DOHH2 (cell line): ENCODE measurements at regions not wholly inside any gene's neighbourhood (a gene's known extent, or its start where the extent isn't known, plus 50 kb on each side); places are given as distances from the start of the nearest gene placed in this dataset.

Source experiments
- H3F3A ChIP-seq: fragments of 200-600 bp; sonication (generic), shearing (Covaris generic); 2 replicates; pipeline ENCODE4 v1.6.0; 2016; ENCODE audit warnings: antibody characterized with exemption, mild to moderate bottlenecking; ENCODE audit not compliant: control insufficient read depth, insufficient read depth
- H3K27ac ChIP-seq: fragments of 200-600 bp; sonication (generic); 2 replicates; pipeline ENCODE4 v1.5.1; 2014; ENCODE audit warnings: low read depth, mild to moderate bottlenecking, low read length, moderate library complexity
- H3K27me3 ChIP-seq: fragments of 200-600 bp; sonication (generic); 2 replicates; pipeline ENCODE4 v1.6.1; 2014; ENCODE audit warnings: mild to moderate bottlenecking, low read length, mixed read lengths; ENCODE audit not compliant: control insufficient read depth
- H3K36me3 ChIP-seq: fragments of 200-600 bp; sonication (generic); 2 replicates; pipeline ENCODE4 v1.6.1; 2014; ENCODE audit warnings: mild to moderate bottlenecking, low read length, moderate library complexity, mixed read lengths; ENCODE audit not compliant: control insufficient read depth
- H3K4me1 ChIP-seq: fragments of 200-600 bp; sonication (generic); 2 replicates; pipeline ENCODE4 v1.6.1; 2014; ENCODE audit warnings: mild to moderate bottlenecking, low read length, mixed read lengths; ENCODE audit not compliant: control insufficient read depth
- H3K4me2 ChIP-seq: fragments of 200-600 bp; sonication (generic); 2 replicates; pipeline ENCODE4 v1.6.0; 2014; ENCODE audit warnings: mild to moderate bottlenecking, low read length, moderate library complexity
- H3K4me3 ChIP-seq: fragments of 200-600 bp; sonication (generic); 2 replicates; pipeline ENCODE4 v1.5.1; 2014; ENCODE audit warnings: mild to moderate bottlenecking, low read length, mixed read lengths
- H3K79me2 ChIP-seq: fragments of 200-600 bp; sonication (generic); 2 replicates; pipeline ENCODE4 v1.6.1; 2014; ENCODE audit warnings: mild to moderate bottlenecking, low read length, mixed read lengths; ENCODE audit not compliant: control insufficient read depth
- H3K9me2 ChIP-seq: fragments of 200-600 bp; sonication (generic); replicated peaks from 2 replicates; pipeline ENCODE4 v1.6.1; 2014; ENCODE audit warnings: mild to moderate bottlenecking, low read length, mixed read lengths; ENCODE audit not compliant: control insufficient read depth
- H3K9me3 ChIP-seq: fragments of 200-600 bp; sonication (generic); 2 replicates; pipeline ENCODE4 v1.6.1; 2014; ENCODE audit warnings: antibody characterized with exemption, low read length, mixed read lengths; ENCODE audit not compliant: control insufficient read depth, insufficient read depth
- H4K20me1 ChIP-seq: fragments of 200-600 bp; sonication (generic); 2 replicates; pipeline ENCODE4 v1.6.0; 2014; ENCODE audit warnings: low read depth, mild to moderate bottlenecking, antibody characterized with exemption, low read length, moderate library complexity; ENCODE audit not compliant: control insufficient read depth, insufficient read depth
- EZH2phosphoT487 ChIP-seq: fragments of 200-600 bp; sonication (generic); IDR thresholded peaks from 2 replicates; pipeline ENCODE4 v1.6.1; 2017; ENCODE audit warnings: borderline replicate concordance, mild to moderate bottlenecking, antibody characterized with exemption, low read length, moderate library complexity, mixed read lengths
- TF ChIP-seq, protein P1 (sequence below): fragments of 200-600 bp; sonication (generic); IDR thresholded peaks from one replicate; pipeline ENCODE4 v1.5.1; 2014; ENCODE audit warnings: antibody characterized with exemption, mild to moderate bottlenecking, low read depth, low read length; ENCODE audit not compliant: poor library complexity, severe bottlenecking

DNA sequence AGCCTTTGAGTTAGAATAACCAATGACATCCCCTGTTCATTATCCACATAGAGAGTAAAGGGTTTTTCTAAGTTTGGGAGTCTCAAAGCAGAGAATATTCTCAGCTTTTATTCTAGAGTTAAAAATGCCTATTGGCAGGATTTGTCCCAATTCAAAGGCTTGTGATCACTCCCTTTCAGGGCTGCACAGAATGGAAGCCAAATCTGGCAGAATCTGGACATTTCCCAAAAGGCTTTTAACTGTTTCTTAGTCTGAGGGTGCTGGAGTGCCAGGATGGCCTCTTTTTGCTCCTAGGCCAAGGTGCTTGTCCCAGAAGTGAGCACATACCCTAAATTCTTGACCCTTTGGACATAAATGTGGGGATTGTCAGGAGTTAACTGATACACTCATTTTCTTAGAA lies 556.6 kb downstream of the DOK5 start:
- Histone ChIP-seq H3F3A (no peaks in the 10 kb centered on the region), H3K36me3 (no peaks in the 10 kb centered on the region), H3K4me3 (no peak overlapping the region), H3K9me3 (peaks cover 2% of the 10 kb centered on the region; the same call in 1 of the 2 replicates), H3K9me2 (no peaks in the 10 kb centered on the region), H3K27ac (no peak overlapping the region), H3K79me2 (no peaks in the 10 kb centered on the region), H3K4me1 (no peaks in the 10 kb centered on the region), H3K27me3 (no peaks in the 10 kb centered on the region), H3K4me2 (no peak overlapping the region), H4K20me1 (no peaks in the 10 kb centered on the region)
- TF ChIP-seq, protein P1, sequence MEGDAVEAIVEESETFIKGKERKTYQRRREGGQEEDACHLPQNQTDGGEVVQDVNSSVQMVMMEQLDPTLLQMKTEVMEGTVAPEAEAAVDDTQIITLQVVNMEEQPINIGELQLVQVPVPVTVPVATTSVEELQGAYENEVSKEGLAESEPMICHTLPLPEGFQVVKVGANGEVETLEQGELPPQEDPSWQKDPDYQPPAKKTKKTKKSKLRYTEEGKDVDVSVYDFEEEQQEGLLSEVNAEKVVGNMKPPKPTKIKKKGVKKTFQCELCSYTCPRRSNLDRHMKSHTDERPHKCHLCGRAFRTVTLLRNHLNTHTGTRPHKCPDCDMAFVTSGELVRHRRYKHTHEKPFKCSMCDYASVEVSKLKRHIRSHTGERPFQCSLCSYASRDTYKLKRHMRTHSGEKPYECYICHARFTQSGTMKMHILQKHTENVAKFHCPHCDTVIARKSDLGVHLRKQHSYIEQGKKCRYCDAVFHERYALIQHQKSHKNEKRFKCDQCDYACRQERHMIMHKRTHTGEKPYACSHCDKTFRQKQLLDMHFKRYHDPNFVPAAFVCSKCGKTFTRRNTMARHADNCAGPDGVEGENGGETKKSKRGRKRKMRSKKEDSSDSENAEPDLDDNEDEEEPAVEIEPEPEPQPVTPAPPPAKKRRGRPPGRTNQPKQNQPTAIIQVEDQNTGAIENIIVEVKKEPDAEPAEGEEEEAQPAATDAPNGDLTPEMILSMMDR = no peak
- no peak for TF ChIP-seq EZH2phosphoT487

DNA sequence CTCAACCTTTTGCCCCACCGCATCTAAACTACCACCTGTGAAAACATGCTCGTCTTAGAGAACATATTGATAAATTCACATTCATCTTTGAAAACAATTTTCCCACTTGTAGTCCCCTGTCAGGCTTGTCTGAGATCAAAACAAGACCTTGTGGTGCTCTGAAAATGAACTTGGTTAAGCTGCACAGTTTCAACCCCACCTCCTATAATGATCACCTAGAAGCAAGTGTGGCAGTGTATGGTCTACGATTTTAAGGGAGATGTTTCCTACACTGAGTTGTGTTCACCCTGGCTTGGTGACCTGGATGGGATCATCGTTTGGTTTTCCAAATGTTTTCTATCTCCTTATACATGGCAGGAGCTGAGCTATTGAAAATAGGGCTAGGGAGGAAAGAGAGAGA lies 539.4 kb downstream of the DOK5 start:
- no peaks in the 10 kb centered on the region for H3K4me1 ChIP-seq
- H3K27me3 ChIP-seq = no peaks in the 10 kb centered on the region
- no peaks in the 10 kb centered on the region for H3K36me3 ChIP-seq
- H3K4me2 ChIP-seq = no peak overlapping the region
- H3K9me3 ChIP-seq = no peaks in the 10 kb centered on the region
- no peak overlapping the region for H3K4me3 ChIP-seq
- no peaks in the 10 kb centered on the region for H3K79me2 ChIP-seq
- H3K27ac ChIP-seq = no peak overlapping the region
- no peaks in the 10 kb centered on the region for H3K9me2 ChIP-seq
- H3F3A ChIP-seq = no peaks in the 10 kb centered on the region
- TF ChIP-seq, protein P1 = no peak
- no peak for TF ChIP-seq EZH2phosphoT487
- no peaks in the 10 kb centered on the region for H4K20me1 ChIP-seq

DNA sequence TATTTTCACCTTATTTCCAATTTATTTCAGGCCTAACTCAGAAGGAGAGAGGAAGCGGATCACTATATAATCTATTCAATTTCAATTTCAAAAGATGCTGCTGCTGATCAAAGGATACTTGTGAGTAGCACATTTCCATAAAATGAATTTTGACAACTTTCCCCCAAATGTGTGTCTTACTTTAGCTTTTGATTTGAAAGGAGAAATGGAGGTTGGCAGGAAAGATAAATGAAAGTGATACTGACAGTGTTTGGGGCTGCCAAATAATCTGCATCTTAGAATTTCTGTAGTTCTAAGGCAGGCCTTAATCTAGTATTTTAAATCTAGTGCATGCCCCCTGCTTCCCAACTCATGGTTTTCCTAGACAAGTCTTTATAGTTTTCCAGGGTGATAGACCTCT lies 535.4 kb downstream of the DOK5 start:
- no peaks in the 10 kb centered on the region for H3F3A ChIP-seq
- H3K4me2 ChIP-seq = no peak overlapping the region
- H3K27me3 ChIP-seq = no peaks in the 10 kb centered on the region
- H3K36me3 ChIP-seq = no peaks in the 10 kb centered on the region
- no peak for TF ChIP-seq EZH2phosphoT487
- TF ChIP-seq, protein P1 = no peak
- no peaks in the 10 kb centered on the region for H3K9me3 ChIP-seq
- no peaks in the 10 kb centered on the region for H3K9me2 ChIP-seq
- no peak overlapping the region for H3K27ac ChIP-seq
- no peaks in the 10 kb centered on the region for H3K4me1 ChIP-seq
- no peak overlapping the region for H3K4me3 ChIP-seq
- no peaks in the 10 kb centered on the region for H4K20me1 ChIP-seq
- no peaks in the 10 kb centered on the region for H3K79me2 ChIP-seq

DNA sequence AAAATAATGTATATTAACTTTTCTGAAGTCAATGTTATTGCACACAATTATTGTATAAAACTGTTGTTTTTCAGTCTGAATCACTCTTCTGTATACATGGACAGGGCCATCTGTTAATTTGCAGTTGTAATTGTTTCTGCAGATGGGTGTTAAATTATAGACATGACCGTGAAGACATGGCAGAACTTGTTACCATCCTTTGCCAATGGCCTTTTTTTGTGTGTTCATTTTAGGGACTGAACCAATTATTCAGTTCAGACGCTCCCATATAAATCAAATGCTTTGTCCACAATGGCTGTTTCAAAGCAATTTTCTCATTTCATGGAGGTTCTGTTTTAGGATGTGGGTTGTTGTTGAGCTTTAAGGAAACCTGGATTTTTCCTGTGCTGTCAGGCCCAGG lies 533.7 kb downstream of the DOK5 start:
- H3K4me1 ChIP-seq = no peaks in the 10 kb centered on the region

More for the DNA sequence above, 533.7 kb downstream of the DOK5 start:
- H3K27me3 ChIP-seq = no peaks in the 10 kb centered on the region
- no peaks in the 10 kb centered on the region for H3K9me3 ChIP-seq
- TF ChIP-seq, protein P1 = no peak
- TF ChIP-seq EZH2phosphoT487 = no peak
- no peaks in the 10 kb centered on the region for H3K79me2 ChIP-seq
- H3K4me2 ChIP-seq = no peak overlapping the region
- H3K4me3 ChIP-seq = no peak overlapping the region
- H3K27ac ChIP-seq = no peak overlapping the region
- no peaks in the 10 kb centered on the region for H3K9me2 ChIP-seq
- H3F3A ChIP-seq = no peaks in the 10 kb centered on the region
- H3K36me3 ChIP-seq = no peaks in the 10 kb centered on the region
- no peaks in the 10 kb centered on the region for H4K20me1 ChIP-seq
